ENCODE measurements at regions not wholly inside any gene's neighbourhood (a gene's known extent, or its start where the extent isn't known, plus 50 kb on each side); places are given as distances from the start of the nearest gene placed in this dataset.

DNA sequence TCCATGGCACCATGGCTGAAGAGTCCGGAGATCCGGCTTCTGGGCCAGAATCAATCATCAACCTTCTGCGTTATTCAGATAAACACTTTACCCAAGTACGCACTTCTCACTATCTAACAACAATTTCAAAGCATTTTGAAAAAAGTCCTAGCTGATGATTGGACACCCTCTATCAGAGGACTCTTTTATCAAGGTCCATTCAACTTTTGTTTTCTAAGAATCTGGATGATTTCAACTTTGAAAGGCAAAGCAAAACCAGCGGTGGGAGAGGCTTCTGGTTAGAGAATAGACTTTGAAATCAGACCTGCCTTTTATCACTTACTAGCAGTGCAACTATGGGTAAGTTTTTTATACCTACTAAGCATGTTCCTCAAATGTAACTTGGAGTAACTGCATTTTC is 293.6 kb upstream of the TNP1 start:
- WGBS, 2 donors: 87 to 91% methylated on average over 5 of the region's 5 CpGs
- H3K36me3 ChIP-seq (ENCODE audit: control insufficient read depth in 4 of 4, insufficient read depth in 4 of 4, low read length in 4 of 4): no peaks in the 10 kb centered on the region
- DNase-seq (no peak), ATAC-seq (ENCODE audit: insufficient read depth, low FRiP score) (no peak)
- H3K9me3 ChIP-seq (ENCODE audit: control insufficient read depth in 4 of 4, insufficient read depth in 3 of 4, low read length in 3 of 4): no peaks in the 10 kb centered on the region
- peaks cover 0 to 12% (median 0%) of the 10 kb centered on the region in 5 donors for H3K4me1 ChIP-seq (ENCODE audit: control insufficient read depth in 5 of 5, insufficient read depth in 5 of 5, low read length in 5 of 5)
- no peak overlapping the region for H3K27ac ChIP-seq (ENCODE audit: low read depth in 1 of 2, low read length in 1 of 2)
- TF ChIP-seq, protein P1, sequence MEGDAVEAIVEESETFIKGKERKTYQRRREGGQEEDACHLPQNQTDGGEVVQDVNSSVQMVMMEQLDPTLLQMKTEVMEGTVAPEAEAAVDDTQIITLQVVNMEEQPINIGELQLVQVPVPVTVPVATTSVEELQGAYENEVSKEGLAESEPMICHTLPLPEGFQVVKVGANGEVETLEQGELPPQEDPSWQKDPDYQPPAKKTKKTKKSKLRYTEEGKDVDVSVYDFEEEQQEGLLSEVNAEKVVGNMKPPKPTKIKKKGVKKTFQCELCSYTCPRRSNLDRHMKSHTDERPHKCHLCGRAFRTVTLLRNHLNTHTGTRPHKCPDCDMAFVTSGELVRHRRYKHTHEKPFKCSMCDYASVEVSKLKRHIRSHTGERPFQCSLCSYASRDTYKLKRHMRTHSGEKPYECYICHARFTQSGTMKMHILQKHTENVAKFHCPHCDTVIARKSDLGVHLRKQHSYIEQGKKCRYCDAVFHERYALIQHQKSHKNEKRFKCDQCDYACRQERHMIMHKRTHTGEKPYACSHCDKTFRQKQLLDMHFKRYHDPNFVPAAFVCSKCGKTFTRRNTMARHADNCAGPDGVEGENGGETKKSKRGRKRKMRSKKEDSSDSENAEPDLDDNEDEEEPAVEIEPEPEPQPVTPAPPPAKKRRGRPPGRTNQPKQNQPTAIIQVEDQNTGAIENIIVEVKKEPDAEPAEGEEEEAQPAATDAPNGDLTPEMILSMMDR (IDR thresholded peaks at IDR 0.05; ENCODE audit: control extremely low read depth, extremely low read depth): no peak
- no peak overlapping the region for H3K4me3 ChIP-seq
- H3K27me3 ChIP-seq (ENCODE audit: control insufficient read depth in 3 of 3, insufficient read depth in 3 of 3, low read length in 2 of 3): no peaks in the 10 kb centered on the region
- no peak overlapping the region for H3K9ac ChIP-seq (ENCODE audit: insufficient read depth in 1 of 2, low read length in 2 of 2)

DNA sequence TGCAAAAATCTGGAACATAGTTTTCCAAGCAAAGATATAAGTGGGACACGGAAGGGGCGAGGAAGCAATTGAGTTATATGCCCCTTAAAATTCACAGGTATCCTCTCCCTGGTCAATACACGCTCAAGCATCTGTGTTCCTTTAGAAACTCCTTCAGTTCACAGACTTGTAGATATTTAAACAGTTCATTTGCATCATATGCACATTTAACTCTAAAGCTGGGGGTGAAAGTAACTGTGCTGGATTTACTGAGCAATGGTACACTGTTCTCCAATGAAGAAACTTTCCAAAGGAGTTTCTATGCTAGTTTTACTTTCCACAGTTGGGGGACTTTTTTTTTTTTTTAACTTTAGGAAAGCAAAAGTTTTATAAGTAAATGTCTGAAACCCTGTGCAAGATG is 293.0 kb upstream of the TNP1 start:
- TF ChIP-seq, protein P1 (IDR thresholded peaks at IDR 0.05; ENCODE audit: control extremely low read depth, extremely low read depth): no peak
- ATAC-seq (ENCODE audit: insufficient read depth, low FRiP score): no peak

DNA sequence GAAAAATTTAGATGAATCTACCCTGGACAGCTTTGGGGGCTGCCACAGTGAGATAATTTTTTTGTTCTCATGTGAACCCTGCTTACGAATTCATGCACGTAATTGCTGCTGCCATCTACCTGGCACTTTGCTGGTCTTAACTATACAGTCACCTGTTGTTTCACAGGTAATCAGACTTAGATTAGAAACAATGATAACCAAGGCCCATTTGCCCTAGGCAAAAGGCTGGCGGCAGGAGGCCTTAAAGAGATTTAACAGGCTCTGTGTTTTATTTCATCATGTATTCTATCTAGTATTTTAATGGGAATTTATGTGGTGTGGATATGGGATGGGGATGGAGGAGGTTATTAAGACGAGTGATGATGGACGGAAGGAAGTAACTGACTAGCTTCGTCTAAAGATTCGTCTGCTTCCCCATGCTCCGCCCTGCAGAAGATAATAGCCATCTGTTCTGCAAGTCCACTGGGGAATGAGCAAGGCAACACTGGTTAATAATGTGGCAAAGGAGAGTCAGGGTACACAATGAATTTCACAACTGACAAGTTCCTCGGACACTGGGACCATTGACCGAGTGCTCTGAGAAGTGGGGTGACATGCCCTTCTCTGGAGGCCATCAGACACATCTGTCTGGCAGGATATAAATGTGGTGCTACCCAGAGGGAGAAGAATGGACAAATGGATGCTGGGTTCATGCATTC is 291.8 kb upstream of the TNP1 start:
- Histone ChIP-seq H3K27ac (ENCODE audit: low read depth in 1 of 2, low read length in 1 of 2) (no peak overlapping the region), H3K36me3 (ENCODE audit: control insufficient read depth in 4 of 4, insufficient read depth in 4 of 4, low read length in 4 of 4) (no peaks in the 10 kb centered on the region), H3K9me3 (ENCODE audit: control insufficient read depth in 4 of 4, insufficient read depth in 3 of 4, low read length in 3 of 4) (no peaks in the 10 kb centered on the region), H3K4me1 (ENCODE audit: control insufficient read depth in 5 of 5, insufficient read depth in 5 of 5, low read length in 5 of 5) (peaks cover 0 to 15% (median 0%) of the 10 kb centered on the region in 5 donors), H3K27me3 (ENCODE audit: control insufficient read depth in 3 of 3, insufficient read depth in 3 of 3, low read length in 2 of 3) (no peaks in the 10 kb centered on the region), H3K4me3 (no peak overlapping the region), H3K9ac (ENCODE audit: insufficient read depth in 1 of 2, low read length in 2 of 2) (no peak overlapping the region)
- WGBS, 2 donors: 73 to 83% methylated on average over 10 of the region's 10 CpGs
- TF ChIP-seq, protein P1 (IDR thresholded peaks at IDR 0.05; ENCODE audit: control extremely low read depth, extremely low read depth): no peak
- DNase-seq (peak in 1 of 3 donors; percentile 8), ATAC-seq (ENCODE audit: insufficient read depth, low FRiP score) (no peak)

More for the DNA sequence above, 293.0 kb upstream of the TNP1 start:
- H3K36me3 ChIP-seq (ENCODE audit: control insufficient read depth in 4 of 4, insufficient read depth in 4 of 4, low read length in 4 of 4): no peaks in the 10 kb centered on the region
- H3K27me3 ChIP-seq (ENCODE audit: control insufficient read depth in 3 of 3, insufficient read depth in 3 of 3, low read length in 2 of 3): no peaks in the 10 kb centered on the region
- peaks cover 0 to 12% (median 0%) of the 10 kb centered on the region in 5 donors for H3K4me1 ChIP-seq (ENCODE audit: control insufficient read depth in 5 of 5, insufficient read depth in 5 of 5, low read length in 5 of 5)
- no peak overlapping the region for H3K27ac ChIP-seq (ENCODE audit: low read depth in 1 of 2, low read length in 1 of 2)
- no peak overlapping the region for H3K9ac ChIP-seq (ENCODE audit: insufficient read depth in 1 of 2, low read length in 2 of 2)
- no peaks in the 10 kb centered on the region for H3K9me3 ChIP-seq (ENCODE audit: control insufficient read depth in 4 of 4, insufficient read depth in 3 of 4, low read length in 3 of 4)
- 93% methylated on average over 3 of the region's 3 CpGs for WGBS, 2 donors
- H3K4me3 ChIP-seq: no peak overlapping the region
- DNase-seq: no peak

DNA sequence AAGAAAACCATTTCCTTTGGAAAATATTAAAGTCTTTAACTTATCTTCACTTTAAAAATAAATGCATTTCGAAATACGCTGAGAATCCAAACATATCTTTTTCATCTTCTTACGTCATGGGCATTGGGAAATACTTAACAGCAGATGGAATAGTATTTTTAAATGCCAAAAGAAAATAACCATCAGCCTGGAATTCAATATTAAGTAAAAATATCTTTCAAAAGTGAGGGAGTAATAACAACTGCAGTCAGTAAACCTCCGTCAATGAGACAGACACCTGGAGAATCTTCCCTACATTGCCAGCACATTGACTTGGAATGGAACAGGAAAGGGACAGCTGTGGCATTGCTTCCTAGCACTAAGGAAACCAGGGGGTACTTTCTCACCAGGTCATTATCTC is 290.4 kb upstream of the TNP1 start:
- TF ChIP-seq, protein P1 (IDR thresholded peaks at IDR 0.05; ENCODE audit: control extremely low read depth, extremely low read depth): no peak
- H3K36me3 ChIP-seq (ENCODE audit: control insufficient read depth in 4 of 4, insufficient read depth in 4 of 4, low read length in 4 of 4): no peaks in the 10 kb centered on the region
- H3K4me3 ChIP-seq: no peak overlapping the region
- peaks cover 0 to 15% (median 0%) of the 10 kb centered on the region in 5 donors for H3K4me1 ChIP-seq (ENCODE audit: control insufficient read depth in 5 of 5, insufficient read depth in 5 of 5, low read length in 5 of 5)
- 78 to 81% methylated on average over 4 of the region's 4 CpGs for WGBS, 2 donors
- H3K27ac ChIP-seq (ENCODE audit: low read depth in 1 of 2, low read length in 1 of 2): no peak overlapping the region
- peak in 2 of 3 donors; percentile 63 to 77 for DNase-seq
- no peak overlapping the region for H3K9ac ChIP-seq (ENCODE audit: insufficient read depth in 1 of 2, low read length in 2 of 2)
- H3K27me3 ChIP-seq (ENCODE audit: control insufficient read depth in 3 of 3, insufficient read depth in 3 of 3, low read length in 2 of 3): no peaks in the 10 kb centered on the region
- no peak for ATAC-seq (ENCODE audit: insufficient read depth, low FRiP score)
- H3K9me3 ChIP-seq (ENCODE audit: control insufficient read depth in 4 of 4, insufficient read depth in 3 of 4, low read length in 3 of 4): no peaks in the 10 kb centered on the region
